Calu3 (cell line): ENCODE measurements at regions not wholly inside any gene's neighbourhood (a gene's known extent, or its start where the extent isn't known, plus 50 kb on each side); places are given as distances from the start of the nearest gene placed in this dataset.

Experiments
- BruUV-seq: library from RNA; stranded (reverse); fragments of 400-500 nt; replicated peaks from 2 replicates; lab custom pipeline; 2021; lab: Mats Ljungman, UMichigan
- CTCF ChIA-PET: fragments of 300-600 bp; sonication (Branson Sonifier 250); formaldehyde crosslinking; loops from one replicate; lab custom pipeline; 2022; ENCODE audit warnings: antibody characterized with exemption; lab: Charles Lee
- DNase-seq: peaks from one replicate; pipeline ENCODE4 v3.0.0; 2022
- H3K27ac Mint-ChIP-seq: one replicate; pipeline ENCODE4 v1.8.0; 2022; ENCODE audit warnings: mixed read lengths; ENCODE audit not compliant: unreplicated experiment
- H3K27me3 Mint-ChIP-seq: one replicate; pipeline ENCODE4 v1.8.0; 2022; ENCODE audit warnings: mixed read lengths; ENCODE audit not compliant: unreplicated experiment
- H3K36me3 Mint-ChIP-seq: one replicate; pipeline ENCODE4 v1.8.0; 2022; ENCODE audit warnings: mild to moderate bottlenecking, moderate library complexity, mixed read lengths; ENCODE audit not compliant: insufficient read depth, unreplicated experiment
- H3K4me1 Mint-ChIP-seq: one replicate; pipeline ENCODE4 v1.8.0; 2022; ENCODE audit warnings: mild to moderate bottlenecking, low read depth, mixed read lengths; ENCODE audit not compliant: unreplicated experiment
- H3K4me3 Mint-ChIP-seq: one replicate; pipeline ENCODE4 v1.8.0; 2022; ENCODE audit warnings: mild to moderate bottlenecking, low read depth, moderate library complexity, mixed read lengths; ENCODE audit not compliant: unreplicated experiment
- H3K9me3 Mint-ChIP-seq: one replicate; pipeline ENCODE4 v1.8.0; 2022; ENCODE audit warnings: low read depth, mixed read lengths; ENCODE audit not compliant: unreplicated experiment
- CTCF ChIP-seq: fragments of 200-600 bp; IDR thresholded peaks from one replicate; pipeline ENCODE4 v1.8.0; 2022; ENCODE audit warnings: antibody characterized with exemption; ENCODE audit not compliant: unreplicated experiment
- intact Hi-C: fragments of 100-400 bp; cut with micrococcal nuclease; formaldehyde crosslinking; loops from one replicate; pipeline ENCODE4 v1.10.0; 2022; ENCODE audit not compliant: unreplicated experiment

GRCh38 chr1:199875337-199875736, 152.2 kb upstream of the NR5A2 start:
- Mint-ChIP-seq H3K36me3 (no peaks in the 10 kb centered on the region), H3K4me3 (no peak overlapping the region), H3K27ac (no peak overlapping the region), H3K4me1 (no peaks in the 10 kb centered on the region), H3K27me3 (no peaks in the 10 kb centered on the region), H3K9me3 (no peaks in the 10 kb centered on the region)
- no TSS peak for BruUV-seq
- CTCF ChIA-PET = no interaction called here
- no peak for DNase-seq
- intact Hi-C loops = no loop called here
- TF ChIP-seq CTCF = no peak

- Mint-ChIP-seq H3K9me3 (no peaks in the 10 kb centered on the region), H3K36me3 (no peaks in the 10 kb centered on the region), H3K27ac (no peak overlapping the region), H3K4me1 (no peaks in the 10 kb centered on the region), H3K4me3 (no peak overlapping the region), H3K27me3 (no peaks in the 10 kb centered on the region)
- CTCF ChIA-PET = no interaction called here
- no TSS peak for BruUV-seq
- TF ChIP-seq CTCF = no peak
- DNase-seq = no peak
- intact Hi-C loops = no loop called here
Measured at GRCh38 chr1:199875856-199876255, 151.7 kb upstream of the NR5A2 start.

- no peak overlapping the region for H3K4me3 Mint-ChIP-seq
- no peak for TF ChIP-seq CTCF
- H3K9me3 Mint-ChIP-seq = no peaks in the 10 kb centered on the region
- no peaks in the 10 kb centered on the region for H3K27me3 Mint-ChIP-seq
- DNase-seq = no peak
- no peaks in the 10 kb centered on the region for H3K36me3 Mint-ChIP-seq
- H3K27ac Mint-ChIP-seq = no peak overlapping the region
- BruUV-seq = no TSS peak
- H3K4me1 Mint-ChIP-seq = no peaks in the 10 kb centered on the region
- CTCF ChIA-PET = interaction anchor here (0.7 kb wide), 1 partner anchor 292 kb away, joined by 3 read pairs; no protein-coding TSS in a partner anchor
- intact Hi-C loops = no loop called here
Measured at GRCh38 chr1:199877526-199878384, 149.8 kb upstream of the NR5A2 start.

- H3K27ac Mint-ChIP-seq = no peak overlapping the region
- H3K4me3 Mint-ChIP-seq = no peak overlapping the region
- CTCF ChIA-PET = no interaction called here
- no peaks in the 10 kb centered on the region for H3K36me3 Mint-ChIP-seq
- no peaks in the 10 kb centered on the region for H3K4me1 Mint-ChIP-seq
- TF ChIP-seq CTCF = no peak
- BruUV-seq = no TSS peak
- intact Hi-C loops = no loop called here
- DNase-seq = no peak
- H3K27me3 Mint-ChIP-seq = no peaks in the 10 kb centered on the region
- H3K9me3 Mint-ChIP-seq = no peaks in the 10 kb centered on the region
Measured at GRCh38 chr1:199878823-199879222, 148.7 kb upstream of the NR5A2 start.
